ENCODE measurements at regions not wholly inside any gene's neighbourhood (a gene's known extent, or its start where the extent isn't known, plus 50 kb on each side); places are given as distances from the start of the nearest gene placed in this dataset.

- DNase-seq (ENCODE audit: low read depth): no peak
Measured at GRCh38 chr1:219316066-219316465, 142.4 kb downstream of the LYPLAL1 start.

- DNase-seq (ENCODE audit: low read depth): no peak
Measured at GRCh38 chr1:219313961-219314360, 140.3 kb downstream of the LYPLAL1 start.

DNA sequence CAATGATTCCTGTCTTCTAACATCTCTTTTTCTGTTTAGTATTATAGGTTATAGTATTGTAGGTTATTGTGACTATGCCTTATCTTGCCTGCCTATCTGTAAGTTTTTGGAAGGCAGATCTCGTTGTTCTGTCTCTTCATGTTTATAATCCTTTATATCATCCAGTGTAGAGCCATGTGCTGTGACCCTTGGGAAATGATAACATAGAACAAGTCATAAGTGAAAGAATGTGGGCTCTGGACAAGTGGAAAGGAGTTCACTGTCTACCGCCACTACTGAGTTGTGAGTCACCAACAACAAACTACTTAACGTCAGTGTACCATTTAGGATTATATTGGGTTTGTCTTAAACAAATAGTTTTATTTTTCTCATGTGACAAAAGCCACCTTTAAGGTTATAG, 139.3 kb downstream of the LYPLAL1 start:
- DNase-seq (ENCODE audit: low read depth): no peak

DNA sequence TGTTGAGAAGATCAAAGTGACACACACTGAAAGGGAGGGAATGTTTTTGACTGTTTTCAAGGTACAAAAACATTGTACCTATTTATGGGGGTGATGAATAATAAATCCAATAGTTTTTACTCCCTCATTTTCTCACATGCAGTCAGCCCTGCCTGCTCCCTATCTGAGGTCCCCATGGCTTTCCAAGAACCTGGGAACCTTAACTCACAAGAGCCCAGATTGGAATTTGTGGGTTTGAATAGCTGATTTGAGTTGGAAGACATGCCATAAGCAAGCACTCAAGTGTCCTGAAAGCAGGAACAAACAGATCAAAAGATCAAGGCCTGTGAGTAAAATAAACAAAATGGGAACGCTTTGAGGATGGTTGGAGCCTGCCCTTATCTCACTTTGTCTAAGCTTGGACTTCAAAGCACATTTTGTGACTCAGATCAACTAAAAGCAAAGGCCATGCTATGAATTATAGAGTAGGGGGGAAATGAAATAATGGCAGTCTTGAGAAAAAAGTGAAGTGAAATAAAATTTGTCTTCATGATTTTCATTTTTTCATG, 136.6 kb downstream of the LYPLAL1 start:
- DNase-seq (ENCODE audit: low read depth): no peak

GRCh38 chr1:219308367-219308766, 134.7 kb downstream of the LYPLAL1 start:
- DNase-seq (ENCODE audit: low read depth): no peak

DNA sequence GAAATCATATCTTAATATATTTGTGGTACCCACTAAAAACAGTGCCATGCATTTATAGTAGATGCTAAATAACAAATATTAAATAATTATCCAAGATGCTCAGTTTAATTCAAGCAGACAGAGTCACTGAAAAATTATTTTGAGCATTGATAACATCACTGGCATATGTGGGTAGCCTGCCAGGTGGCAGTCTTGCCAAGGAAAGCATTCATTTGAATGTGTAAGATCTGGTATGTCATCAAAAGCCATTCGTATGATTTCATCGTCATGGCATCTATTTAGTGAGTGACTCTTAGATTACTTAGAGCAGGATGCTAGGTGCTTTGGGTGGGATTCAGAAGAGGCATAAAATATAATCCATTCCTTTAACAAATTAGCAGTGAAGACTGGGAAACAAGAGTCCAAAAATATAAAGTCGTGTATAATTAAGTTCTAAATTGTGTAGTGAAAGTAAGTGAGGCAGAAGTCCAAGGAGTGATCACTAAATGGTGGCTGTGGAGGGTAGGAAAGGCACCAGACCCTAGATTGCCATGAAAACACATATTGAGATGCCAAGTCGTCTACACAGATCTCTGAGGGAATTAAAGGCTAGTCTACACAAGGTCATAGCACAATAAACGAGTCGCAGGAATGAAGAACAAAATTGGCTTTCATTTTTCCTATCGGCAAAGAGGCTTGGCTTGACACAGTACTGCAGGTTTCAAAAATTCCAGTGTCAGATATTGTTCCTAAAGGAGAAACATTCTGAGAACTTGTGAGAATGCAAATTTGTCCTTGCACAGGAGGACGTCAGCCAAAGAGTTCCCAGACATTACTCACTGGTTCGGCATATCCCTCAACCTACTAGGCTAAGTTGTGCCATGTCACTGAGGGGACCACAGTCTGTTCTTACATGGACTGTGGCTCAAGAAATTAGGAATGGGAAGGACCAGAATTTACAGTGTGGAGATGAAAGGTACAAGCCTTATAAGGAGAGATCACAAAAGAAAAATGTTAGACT, 130.8 kb downstream of the LYPLAL1 start:
- DNase-seq (ENCODE audit: low read depth): no peak

GRCh38 chr1:219302697-219303096, 129.0 kb downstream of the LYPLAL1 start:
- DNase-seq (ENCODE audit: low read depth): no peak

DNA sequence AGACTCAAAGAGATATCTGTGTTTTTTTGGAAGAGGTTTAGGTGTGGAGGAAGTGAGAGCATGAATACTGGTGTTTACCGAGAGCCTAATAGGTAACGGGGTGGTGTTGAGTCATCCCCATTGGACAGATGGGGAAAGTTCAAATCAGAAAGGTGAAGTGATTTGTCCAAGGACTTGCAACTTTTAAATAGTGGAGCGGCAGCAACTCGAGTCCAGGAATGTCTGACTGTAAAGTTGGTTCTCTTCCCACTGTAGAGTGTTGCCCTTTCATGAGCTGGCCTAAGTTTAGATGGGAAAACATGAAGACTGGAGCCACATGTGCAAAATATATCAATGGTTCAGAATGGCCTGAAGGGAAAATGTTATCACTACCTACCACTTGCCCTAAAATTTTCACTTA, 125.7 kb downstream of the LYPLAL1 start:
- no peak for DNase-seq (ENCODE audit: low read depth)

- no peak for DNase-seq (ENCODE audit: low read depth)
Measured at GRCh38 chr1:219298571-219299148, 125.0 kb downstream of the LYPLAL1 start.

- no peak for DNase-seq (ENCODE audit: low read depth)
Measured at GRCh38 chr1:219296430-219297355, 123.0 kb downstream of the LYPLAL1 start.

DNA sequence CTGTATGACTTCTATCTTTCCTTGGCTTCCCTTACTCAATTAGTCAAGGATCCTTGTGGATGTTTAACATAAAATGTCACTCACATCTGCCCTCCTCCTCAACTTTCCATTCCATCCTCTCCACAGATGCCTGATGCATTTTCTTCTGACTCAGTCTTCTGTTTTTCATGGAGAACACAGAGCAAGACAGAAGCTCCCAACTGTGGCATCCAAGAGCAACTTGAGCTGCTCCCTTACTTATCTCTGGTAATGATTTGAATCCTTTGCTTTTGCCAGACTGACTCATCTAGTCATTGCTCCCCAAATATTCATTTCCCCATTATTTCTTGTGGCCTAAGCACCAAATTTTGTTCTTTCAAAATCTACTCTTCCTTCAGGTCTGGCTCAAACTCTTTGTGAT, 120.6 kb downstream of the LYPLAL1 start:
- DNase-seq (ENCODE audit: low read depth): no peak

DNA sequence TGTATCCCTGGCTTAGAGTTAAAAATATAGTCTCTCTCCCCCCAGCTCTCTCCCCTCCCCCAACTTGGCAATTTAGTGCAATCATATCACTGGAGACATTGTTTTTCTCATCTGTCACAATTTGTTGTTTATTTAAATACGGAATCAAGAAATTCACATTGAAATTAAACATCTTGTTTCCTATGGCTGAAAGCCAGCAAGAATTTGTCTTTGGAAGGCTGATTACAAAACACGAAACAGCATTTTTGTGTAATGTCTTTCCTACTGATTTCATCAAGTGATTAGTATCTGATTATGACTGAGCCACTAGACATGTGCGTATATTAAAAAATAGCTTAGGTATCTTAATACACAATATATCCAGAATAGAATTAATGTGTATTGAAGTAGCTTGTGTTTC, 119.7 kb downstream of the LYPLAL1 start:
- DNase-seq (ENCODE audit: low read depth): no peak

DNA sequence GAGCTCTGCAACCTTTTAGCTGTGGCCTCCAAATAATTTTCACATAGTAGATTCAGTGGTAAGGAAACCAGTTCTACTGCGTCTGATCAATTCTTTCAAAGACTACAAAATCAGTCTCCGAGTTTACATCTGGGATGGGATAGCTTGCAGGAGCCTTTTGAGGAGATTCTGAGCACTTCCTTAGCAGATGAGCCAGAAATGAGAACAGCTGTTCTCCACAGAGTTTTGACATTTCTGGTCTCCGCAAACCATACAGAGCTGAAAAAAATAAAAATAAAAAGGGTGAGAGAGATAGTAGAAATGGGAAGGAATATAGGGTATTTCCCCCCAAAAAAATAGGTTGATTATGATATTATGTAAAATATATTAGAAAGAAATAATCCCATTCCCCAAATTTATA, 119.3 kb downstream of the LYPLAL1 start:
- no peak for DNase-seq (ENCODE audit: low read depth)

GRCh38 chr1:219292341-219292740, 118.7 kb downstream of the LYPLAL1 start:
- DNase-seq (ENCODE audit: low read depth): no peak

DNA sequence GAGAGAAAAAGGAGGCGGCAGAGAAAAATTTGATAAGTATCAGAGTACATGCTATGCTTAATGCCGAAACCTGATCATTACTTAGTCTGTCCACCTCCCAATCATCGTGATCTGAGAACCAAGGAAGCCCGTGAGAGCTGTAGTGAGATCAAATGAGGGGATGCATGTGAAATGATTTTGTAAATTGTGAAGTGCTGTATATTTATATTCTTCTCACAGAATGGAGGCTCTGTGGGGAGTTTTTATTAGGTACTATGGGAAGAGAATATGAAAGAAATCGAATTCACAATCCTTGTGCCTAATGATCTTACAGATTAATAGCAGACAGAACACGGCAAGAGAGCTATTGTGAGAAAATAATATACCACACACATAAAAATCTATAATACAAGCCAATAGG, 115.5 kb downstream of the LYPLAL1 start:
- no peak for DNase-seq (ENCODE audit: low read depth)

DNA sequence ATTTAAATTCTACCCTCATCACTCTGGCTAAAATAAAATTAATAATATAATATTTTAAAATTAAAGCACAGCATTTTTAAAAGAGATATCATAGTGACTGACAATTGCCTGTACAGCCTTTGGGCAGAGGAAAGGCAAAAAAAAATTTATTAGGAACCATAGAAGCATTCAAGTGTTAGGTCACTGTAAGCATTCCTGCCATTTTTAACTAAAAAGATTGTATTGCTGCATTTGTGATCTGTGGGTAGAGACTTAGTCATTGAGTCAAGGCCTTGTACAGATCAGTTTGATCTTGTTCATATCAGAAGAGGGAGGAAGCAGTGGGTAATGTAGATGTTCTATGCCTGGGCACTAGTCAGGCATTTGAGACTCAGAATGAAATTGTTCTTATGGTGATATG, 109.9 kb downstream of the LYPLAL1 start:
- no peak for DNase-seq (ENCODE audit: low read depth)

GRCh38 chr1:219281831-219282230, 108.2 kb downstream of the LYPLAL1 start:
- DNase-seq (ENCODE audit: low read depth): no peak

DNA sequence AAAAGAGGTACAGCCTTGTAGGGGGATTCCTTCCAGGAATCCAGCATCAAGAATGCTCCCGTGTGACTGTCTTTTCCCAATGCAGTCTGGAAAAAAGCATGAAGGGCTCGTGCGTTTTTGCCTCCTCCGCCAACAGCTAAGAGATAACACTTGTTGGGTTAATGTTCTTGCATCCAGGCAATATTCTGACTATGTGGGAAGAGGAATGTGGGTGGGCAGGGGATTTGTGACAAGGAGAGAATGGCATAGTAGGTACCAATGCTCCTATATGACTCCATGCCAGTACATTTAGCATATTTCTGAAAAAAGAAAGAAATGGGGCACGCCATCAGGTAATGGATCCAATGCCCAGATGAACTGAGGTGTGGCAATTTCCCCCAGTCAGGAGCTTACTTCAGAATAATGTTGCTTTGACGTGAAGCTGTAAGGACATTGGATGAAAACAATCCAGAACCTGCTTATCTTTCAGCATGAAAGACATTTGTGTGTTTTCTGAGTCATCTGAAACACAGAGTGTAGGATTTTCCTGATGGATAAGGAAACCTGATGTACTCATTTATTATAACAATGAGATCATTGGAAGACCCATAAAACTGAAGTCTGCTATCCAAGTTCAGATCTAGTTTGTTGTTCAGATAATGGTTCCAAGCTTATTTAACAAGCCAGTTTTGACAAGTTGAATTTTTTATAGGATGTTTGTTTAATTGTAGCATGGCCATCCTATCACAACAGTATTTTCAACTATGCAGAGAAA, 105.5 kb downstream of the LYPLAL1 start:
- DNase-seq (ENCODE audit: low read depth): no peak

- DNase-seq (ENCODE audit: low read depth): no peak
Measured at GRCh38 chr1:219278288-219278687, 104.6 kb downstream of the LYPLAL1 start.

DNA sequence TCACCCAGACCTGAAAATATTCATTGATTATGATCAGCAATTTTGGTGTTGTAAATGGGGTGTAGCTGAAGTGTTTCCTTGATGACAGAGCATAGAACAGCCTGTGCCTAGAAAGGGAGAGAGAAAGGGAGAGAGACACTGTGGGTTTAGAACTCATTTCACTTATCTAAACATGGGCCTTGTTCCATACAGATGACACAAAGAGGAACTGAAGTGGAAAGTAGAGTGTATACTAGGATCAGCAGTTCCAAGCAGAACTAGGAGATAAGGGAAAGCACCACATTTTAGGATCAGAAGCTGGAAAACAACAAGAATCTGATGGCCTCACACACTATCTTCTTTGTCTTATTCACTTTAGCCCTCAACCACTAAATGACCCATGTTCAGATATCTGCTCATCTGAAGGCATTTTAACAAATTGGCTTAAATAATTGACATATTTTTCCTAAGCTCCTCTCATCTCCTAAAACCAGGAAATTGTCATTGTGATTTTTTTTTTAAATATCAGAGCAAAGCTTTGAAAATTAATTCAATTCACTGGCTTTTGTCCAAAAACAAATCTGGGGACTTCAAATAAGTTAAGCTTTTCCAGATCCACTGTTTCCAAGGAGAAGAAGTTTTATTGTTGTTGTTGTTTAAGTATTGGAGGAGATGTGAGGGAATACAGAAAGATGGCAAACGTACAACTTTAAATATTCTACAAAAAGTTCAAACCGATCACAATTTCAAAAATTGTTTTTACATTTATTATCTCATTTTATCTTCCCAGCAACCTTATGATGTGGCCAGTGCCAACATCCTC, 103.8 kb downstream of the LYPLAL1 start:
- no peak for DNase-seq (ENCODE audit: low read depth)

Data from stimulated activated CD4-positive, alpha-beta T cell treated with anti-CD3 and anti-CD28 coated beads, Interleukin-2, amount 100 ng/mL, for 4 hours (primary cell).